Endodermal cell (in vitro differentiated cells): ENCODE measurements at regions not wholly inside any gene's neighbourhood (a gene's known extent, or its start where the extent isn't known, plus 50 kb on each side); places are given as distances from the start of the nearest gene placed in this dataset.
A peak's percentile ranks its signal among the peaks of the same experiment; 100 is the strongest.

Source experiments
- DNase-seq: peaks from one replicate; pipeline ENCODE4 v3.0.0-alpha.2; 2017
- H3K27ac ChIP-seq: 2 replicates; pipeline ENCODE4 v1.5.1; 2013; ENCODE audit warnings: mild to moderate bottlenecking, low read depth, low read length, moderate library complexity
- H3K27me3 ChIP-seq: 2 replicates; pipeline ENCODE4 v1.6.1; 2013; ENCODE audit warnings: mild to moderate bottlenecking, low read length, moderate library complexity; ENCODE audit not compliant: insufficient read depth, control insufficient read depth, poor library complexity, severe bottlenecking
- H3K36me3 ChIP-seq: 2 replicates; pipeline ENCODE4 v1.7.0; 2013; ENCODE audit warnings: mild to moderate bottlenecking, low read length, moderate library complexity; ENCODE audit not compliant: control insufficient read depth, insufficient read depth
- H3K4me1 ChIP-seq: one replicate; pipeline ENCODE4 v1.7.0; 2013; ENCODE audit warnings: low read length; ENCODE audit not compliant: control insufficient read depth, insufficient read depth
- H3K4me3 ChIP-seq: 2 replicates; pipeline ENCODE4 v1.5.1; 2013; ENCODE audit warnings: mild to moderate bottlenecking, low read length, moderate library complexity
- H3K9ac ChIP-seq: 2 replicates; pipeline ENCODE4 v1.6.1; 2013; ENCODE audit warnings: mild to moderate bottlenecking, low read length, moderate library complexity; ENCODE audit not compliant: poor library complexity, severe bottlenecking; ENCODE audit errors: extremely low read depth
- H3K9me3 ChIP-seq: 2 replicates; pipeline ENCODE4 v1.6.1; 2013; ENCODE audit warnings: mild to moderate bottlenecking, low read length, moderate library complexity; ENCODE audit not compliant: control insufficient read depth
- H3K27ac Mint-ChIP-seq: 2 replicates; pipeline ENCODE4 v1.8.0; 2020; ENCODE audit warnings: mixed read lengths
- H3K27me3 Mint-ChIP-seq: 2 replicates; pipeline ENCODE4 v1.8.0; 2021; ENCODE audit warnings: mild to moderate bottlenecking, mixed read lengths; ENCODE audit not compliant: insufficient read depth
- H3K36me3 Mint-ChIP-seq: 2 replicates; pipeline ENCODE4 v1.8.0; 2020; ENCODE audit warnings: low read depth, mixed read lengths
- H3K4me1 Mint-ChIP-seq: 2 replicates; pipeline ENCODE4 v1.8.0; 2020; ENCODE audit warnings: mixed read lengths
- H3K4me3 Mint-ChIP-seq: 2 replicates; pipeline ENCODE4 v1.8.0; 2020; ENCODE audit warnings: mild to moderate bottlenecking, moderate library complexity, mixed read lengths
- H3K9me3 Mint-ChIP-seq: 2 replicates; pipeline ENCODE4 v1.8.0; 2020; ENCODE audit warnings: mild to moderate bottlenecking, mixed read lengths
- CTCF ChIP-seq: fragments of 200-600 bp; sonication (generic); conservative IDR thresholded peaks from 2 replicates; pipeline ENCODE4 v1.5.0; 2021; ENCODE audit warnings: antibody characterized with exemption, mild to moderate bottlenecking
- WGBS, 2 experiments: methylation state at CpG; one replicate each; pipeline versions ENCODE4 v1.1.5 to v1.1.7; 2013; ENCODE audit warnings: missing lambda C conversion rate in 2 of 2, mixed read lengths in 1 of 2; ENCODE audit not compliant: insufficient coverage in 1 of 2, insufficient read length in 1 of 2; 5-methylcytosine and 5-hydroxymethylcytosine counted together

DNA sequence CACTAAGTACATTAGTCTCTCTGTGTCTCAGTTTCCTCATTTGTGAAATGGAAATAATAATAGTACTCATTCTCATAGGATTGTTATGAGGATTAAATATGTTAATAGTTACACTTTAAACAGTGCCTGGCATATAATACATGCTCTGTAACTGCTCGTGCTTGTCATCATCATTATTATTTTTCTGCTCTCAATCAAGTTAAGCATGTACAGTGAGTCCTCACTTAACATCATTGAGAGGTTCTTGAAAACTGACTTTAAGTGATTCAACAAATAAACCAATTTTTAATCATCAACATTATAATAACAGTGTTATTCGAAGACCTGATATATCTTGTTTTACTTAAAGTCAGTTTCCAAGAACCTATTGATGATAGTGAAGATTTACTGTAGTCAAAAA lies 322.3 kb downstream of the ZFHX3 start:
- Mint-ChIP-seq H3K27ac (no peak overlapping the region), H3K36me3 (peaks cover 1% of the 10 kb centered on the region), H3K4me1 (peaks cover 18% of the 10 kb centered on the region), H3K4me3 (no peak overlapping the region), H3K27me3 (no peaks in the 10 kb centered on the region), H3K9me3 (peaks cover 1% of the 10 kb centered on the region)
- no peak for TF ChIP-seq CTCF
- Histone ChIP-seq H3K27ac (no peak overlapping the region), H3K9ac (no peak overlapping the region), H3K27me3 (no peaks in the 10 kb centered on the region), H3K4me3 (no peak overlapping the region), H3K9me3 (peaks cover under 1% of the 10 kb centered on the region), H3K4me1 (peaks cover 8% of the 10 kb centered on the region), H3K36me3 (no peaks in the 10 kb centered on the region)
- no peak for DNase-seq
- WGBS, 2 experiments, result 87 to 100% methylated on average over 1 to 2 of the region's 2 CpGs

- Histone ChIP-seq H3K27me3 (no peaks in the 10 kb centered on the region), H3K27ac (no peak overlapping the region), H3K9ac (no peak overlapping the region), H3K4me3 (no peak overlapping the region), H3K9me3 (no peaks in the 10 kb centered on the region), H3K36me3 (no peaks in the 10 kb centered on the region), H3K4me1 (peaks cover 8% of the 10 kb centered on the region)
- no peak overlapping the region for H3K27ac Mint-ChIP-seq
- no peaks in the 10 kb centered on the region for H3K9me3 Mint-ChIP-seq
- H3K27me3 Mint-ChIP-seq, result no peaks in the 10 kb centered on the region
- H3K36me3 Mint-ChIP-seq, result no peaks in the 10 kb centered on the region
- DNase-seq, result no peak
- no peak for TF ChIP-seq CTCF
- no peak overlapping the region for H3K4me3 Mint-ChIP-seq
- 57 to 92% methylated on average over 1 to 3 of the region's 4 CpGs for WGBS, 2 experiments
- peaks cover 18% of the 10 kb centered on the region for H3K4me1 Mint-ChIP-seq
Measured at GRCh38 chr16:72723781-72724180, 324.1 kb downstream of the ZFHX3 start.

DNA sequence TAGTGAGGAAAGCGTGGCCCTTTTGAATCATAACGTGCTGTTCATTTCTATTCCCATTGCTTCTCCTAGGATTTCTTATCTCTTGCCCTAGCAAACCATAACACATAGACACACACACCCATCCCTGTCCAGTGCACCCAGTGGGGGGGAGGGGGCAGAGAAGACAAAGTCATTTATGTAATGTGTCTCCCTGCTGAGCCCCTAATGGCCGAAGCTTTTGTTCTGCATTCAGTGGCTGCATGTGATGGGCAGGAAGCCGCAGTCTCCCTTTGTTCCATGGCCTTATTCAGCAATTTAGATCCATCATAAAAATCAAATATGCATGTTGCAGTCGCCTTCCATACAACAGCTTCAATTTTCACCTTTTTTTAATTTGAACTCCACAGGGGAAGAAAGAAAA lies 325.4 kb downstream of the ZFHX3 start:
- no peaks in the 10 kb centered on the region for H3K27me3 ChIP-seq
- peak overlapping the region; percentile 67 for H3K27ac ChIP-seq
- H3K4me1 ChIP-seq, result peaks cover 8% of the 10 kb centered on the region
- no peaks in the 10 kb centered on the region for H3K36me3 Mint-ChIP-seq
- no peak overlapping the region for H3K9ac ChIP-seq
- 44% methylated on average over 4 of the region's 5 CpGs; no CpG with 5 or more reads in 1 of the 2 experiments for WGBS, 2 experiments
- no peaks in the 10 kb centered on the region for H3K9me3 ChIP-seq
- peaks cover 18% of the 10 kb centered on the region for H3K4me1 Mint-ChIP-seq
- no peaks in the 10 kb centered on the region for H3K36me3 ChIP-seq
- no peaks in the 10 kb centered on the region for H3K27me3 Mint-ChIP-seq
- no peaks in the 10 kb centered on the region for H3K9me3 Mint-ChIP-seq
- peak; percentile 90 for DNase-seq
- TF ChIP-seq CTCF, result no peak
- no peak overlapping the region for H3K4me3 ChIP-seq
- H3K4me3 Mint-ChIP-seq, result no peak overlapping the region
- H3K27ac Mint-ChIP-seq, result peak overlapping the region; percentile 87
